DMS79 (cell line): ENCODE measurements at regions not wholly inside any gene's neighbourhood (a gene's known extent, or its start where the extent isn't known, plus 50 kb on each side); places are given as distances from the start of the nearest gene placed in this dataset.
"Not testable (repeated sequence)": the region's sequence is repeated elsewhere in the genome, so short reads cannot be mapped to it uniquely, and the experiment has no call there.

Experiments
- DNase-seq: peaks from one replicate; lab custom pipeline; 2025; lab: John Stamatoyannopoulos, UW

GRCh38 chr10:42883993-42884983 lies 101.7 kb downstream of the BMS1 start:
- DNase-seq, result no peak

GRCh38 chr10:42885491-42886270 lies 103.1 kb downstream of the BMS1 start:
- no peak for DNase-seq

- DNase-seq, result no peak
Measured at GRCh38 chr10:42887734-42888503, 105.3 kb downstream of the BMS1 start.

- no peak for DNase-seq
Measured at GRCh38 chr10:42888504-42889095, 106.0 kb downstream of the BMS1 start.

GRCh38 chr10:42896735-42897134 lies 114.1 kb downstream of the BMS1 start:
- no peak for DNase-seq

GRCh38 chr10:42898037-42898960 lies 115.7 kb downstream of the BMS1 start:
- DNase-seq, result no peak

GRCh38 chr10:42899036-42899435 lies 116.4 kb downstream of the BMS1 start:
- DNase-seq, result no peak

- not testable (repeated sequence) for DNase-seq
Measured at GRCh38 chr10:42900346-42900745, 117.8 kb downstream of the BMS1 start.

GRCh38 chr10:42911359-42911758 lies 128.8 kb downstream of the BMS1 start:
- no peak for DNase-seq

- no peak for DNase-seq
Measured at GRCh38 chr10:42916974-42917373, 134.4 kb downstream of the BMS1 start.

GRCh38 chr10:42917821-42918220 lies 135.2 kb downstream of the BMS1 start:
- no peak for DNase-seq

GRCh38 chr10:42921951-42922350 lies 139.4 kb downstream of the BMS1 start:
- DNase-seq, result no peak

GRCh38 chr10:42924484-42924883 lies 141.9 kb downstream of the BMS1 start:
- DNase-seq, result no peak

- DNase-seq, result no peak
Measured at GRCh38 chr10:42926843-42927242, 144.2 kb downstream of the BMS1 start.

GRCh38 chr10:42928064-42928463 lies 145.5 kb downstream of the BMS1 start:
- no peak for DNase-seq

GRCh38 chr10:42929236-42929635 lies 146.6 kb downstream of the BMS1 start:
- DNase-seq, result no peak

GRCh38 chr10:42929993-42930392 lies 146.9 kb upstream of the RET start:
- no peak for DNase-seq

GRCh38 chr10:42930516-42931192 lies 146.2 kb upstream of the RET start:
- DNase-seq, result no peak

GRCh38 chr10:42932116-42932515 lies 144.8 kb upstream of the RET start:
- DNase-seq, result no peak
